HG03025 (cell line): ENCODE measurements at regions not wholly inside any gene's neighbourhood (a gene's known extent, or its start where the extent isn't known, plus 50 kb on each side); places are given as distances from the start of the nearest gene placed in this dataset.
"Not testable (repeated sequence)": the region's sequence is repeated elsewhere in the genome, so short reads cannot be mapped to it uniquely, and the experiment has no call there.

Source experiments
- ATAC-seq: cut with Tn5 transposase; IDR thresholded peaks from one replicate; pipeline ENCODE4 v1.9.1; 2021; ENCODE audit warnings: mild to moderate bottlenecking, moderate library complexity; ENCODE audit not compliant: unreplicated experiment, low FRiP score

DNA sequence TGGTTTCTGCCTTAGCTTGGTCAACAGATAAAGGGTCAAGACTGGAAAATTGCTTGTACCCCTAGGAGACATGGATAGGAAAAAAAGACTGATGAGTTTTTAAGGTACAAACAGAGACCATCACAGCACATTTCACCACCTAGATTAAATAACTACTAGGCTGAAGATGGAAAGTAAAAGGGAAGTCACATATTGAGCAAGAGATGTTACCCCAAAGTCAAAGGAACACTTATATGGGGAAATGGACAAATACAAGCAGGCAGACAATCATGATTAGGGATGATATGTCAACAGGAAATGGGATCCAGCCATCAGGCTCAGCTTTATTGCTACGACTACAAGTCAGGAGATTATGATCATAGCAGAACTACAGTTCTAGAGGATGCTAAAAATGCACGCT is 1643.1 kb upstream of the CELF4 start:
- ATAC-seq = no peak

DNA sequence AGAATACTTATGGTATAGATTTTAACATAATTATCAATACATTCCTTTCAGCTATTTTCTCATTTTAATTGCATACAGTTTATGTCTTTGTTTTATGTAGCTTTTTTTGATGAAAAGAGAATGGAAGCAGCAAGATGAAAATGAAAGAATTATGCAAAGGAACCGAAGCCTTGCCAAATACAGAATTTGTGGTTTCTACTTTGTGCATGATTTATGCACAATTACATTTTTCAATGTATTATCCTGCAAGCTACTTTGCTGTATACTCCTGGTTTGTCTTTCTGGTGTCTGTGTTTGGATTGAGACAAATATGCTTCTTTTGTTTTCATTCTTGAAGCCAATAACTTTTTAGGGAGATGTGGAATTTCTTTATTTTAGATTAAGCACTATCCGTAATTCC is 1642.6 kb upstream of the CELF4 start:
- no peak for ATAC-seq

DNA sequence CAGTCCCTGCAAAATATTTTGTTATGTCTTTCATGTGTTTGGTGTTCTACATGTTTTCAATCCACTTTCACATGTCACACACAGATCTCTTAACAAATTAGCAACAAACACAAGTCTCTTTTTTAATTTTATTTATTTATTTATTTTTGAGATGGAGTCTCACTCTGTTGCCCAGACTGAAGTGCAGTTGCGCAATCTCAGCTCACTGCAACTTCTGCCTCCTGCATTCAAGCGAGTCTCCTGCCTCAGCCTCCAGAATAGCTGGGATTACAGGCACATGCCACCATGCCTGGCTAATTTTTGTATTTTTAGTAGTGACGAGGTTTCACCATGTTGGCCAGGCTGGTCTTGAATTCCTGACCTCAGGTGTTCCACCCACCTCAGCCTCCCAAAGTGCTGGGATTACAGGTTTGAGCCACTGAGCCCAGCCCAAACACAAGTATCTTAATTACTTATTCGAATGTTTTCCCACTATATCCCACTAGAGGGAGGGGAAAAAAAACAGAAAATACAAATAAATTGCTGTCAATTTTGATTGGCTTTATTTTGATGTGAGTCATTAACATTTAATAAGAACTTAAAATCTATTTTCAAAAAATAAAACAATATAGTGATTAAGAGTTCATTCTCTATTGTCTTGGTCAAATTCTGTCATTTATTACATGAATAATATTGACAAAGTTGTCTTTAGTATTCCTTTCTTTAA is 1641.0 kb upstream of the CELF4 start:
- ATAC-seq = not testable (repeated sequence)

DNA sequence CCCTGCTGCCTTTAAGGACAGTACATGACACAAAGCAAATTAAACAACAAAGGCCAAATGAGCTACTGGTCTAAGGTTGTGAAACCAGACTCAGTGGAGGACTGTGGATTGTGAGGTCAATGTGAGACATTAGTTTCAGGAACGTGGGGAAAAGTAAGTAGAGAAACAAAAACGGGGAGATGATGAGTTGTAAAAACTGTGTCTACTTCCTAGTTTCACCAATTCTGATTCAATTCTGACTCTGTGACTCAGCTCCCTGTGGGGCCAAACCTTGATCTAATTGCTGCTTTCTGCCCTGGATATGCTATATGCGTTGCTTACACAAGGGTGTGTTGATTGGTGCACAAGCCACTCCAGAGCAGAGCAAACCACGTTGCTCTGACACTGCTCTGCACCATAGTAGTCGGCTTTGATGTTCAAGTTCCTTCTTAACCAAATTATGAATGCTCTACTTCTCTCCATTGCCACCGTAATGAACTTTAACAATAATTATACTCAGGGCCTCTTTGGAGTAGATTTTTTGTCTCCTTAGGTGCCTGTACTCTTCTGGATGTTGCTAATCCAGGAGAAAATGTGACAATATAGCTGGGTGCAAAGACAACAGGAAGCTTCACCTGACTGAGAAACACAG is 1640.1 kb upstream of the CELF4 start:
- no peak for ATAC-seq

- no peak for ATAC-seq
Measured at GRCh38 chr18:39200153-39200552, 1634.6 kb upstream of the CELF4 start.

GRCh38 chr18:39199231-39199855 is 1633.7 kb upstream of the CELF4 start:
- no peak for ATAC-seq

DNA sequence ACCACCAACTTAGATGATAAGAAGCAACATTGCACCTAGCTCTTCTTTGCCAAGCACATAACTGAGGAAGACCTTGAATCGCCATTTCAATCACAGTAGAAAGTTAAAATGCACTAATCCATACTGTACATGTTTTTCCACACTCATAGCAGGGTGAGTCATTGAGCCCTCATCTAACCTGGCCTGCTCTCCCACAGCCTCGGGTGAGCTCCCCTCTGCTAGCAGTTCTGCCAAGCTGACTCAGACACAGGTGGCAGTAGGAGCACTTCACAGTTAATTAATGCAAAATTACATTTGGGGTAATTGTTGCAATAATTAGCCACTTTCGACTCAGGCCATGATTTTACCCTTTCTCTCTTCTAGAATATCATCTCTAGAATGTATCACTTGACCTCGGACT is 1632.8 kb upstream of the CELF4 start:
- no peak for ATAC-seq

- no peak for ATAC-seq
Measured at GRCh38 chr18:39191931-39192330, 1626.3 kb upstream of the CELF4 start.

DNA sequence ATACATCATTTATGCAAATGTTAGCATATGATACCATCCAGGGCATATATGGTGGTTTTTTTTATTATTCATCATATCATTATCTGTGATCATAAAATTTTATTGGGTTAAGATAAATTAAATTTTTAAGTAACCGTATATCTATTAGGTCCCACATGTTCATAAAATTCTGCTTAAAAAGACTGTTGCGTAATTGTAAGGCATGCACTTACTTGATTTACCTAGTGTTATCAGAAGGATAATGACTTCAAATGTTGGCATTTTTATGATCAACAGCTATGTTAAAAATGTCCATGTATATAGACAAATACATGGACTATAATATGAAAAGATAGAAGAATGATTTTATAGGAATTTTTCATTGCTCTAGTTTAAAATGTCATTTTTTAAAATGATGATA is 1625.5 kb upstream of the CELF4 start:
- ATAC-seq = no peak

- no peak for ATAC-seq
Measured at GRCh38 chr18:39190508-39190907, 1624.9 kb upstream of the CELF4 start.

DNA sequence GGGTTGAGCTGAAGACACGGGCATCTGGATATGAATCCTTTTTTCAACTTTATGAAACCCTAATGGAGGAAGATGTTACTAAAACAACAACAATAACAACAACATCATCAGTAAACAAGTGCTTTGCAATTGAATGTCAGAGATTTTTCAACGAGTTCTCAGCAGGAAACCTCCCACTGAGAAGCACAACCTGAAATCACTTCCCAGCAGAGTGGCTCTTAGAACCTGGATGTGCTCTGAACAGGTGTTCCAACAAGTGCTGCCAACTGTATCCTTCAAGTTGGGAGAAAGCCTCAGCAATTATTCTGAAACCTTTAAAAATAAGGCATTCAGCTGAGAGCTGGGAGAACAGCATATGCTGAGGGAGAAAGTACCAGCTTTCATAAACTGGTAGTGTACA is 1622.7 kb upstream of the CELF4 start:
- ATAC-seq = no peak

DNA sequence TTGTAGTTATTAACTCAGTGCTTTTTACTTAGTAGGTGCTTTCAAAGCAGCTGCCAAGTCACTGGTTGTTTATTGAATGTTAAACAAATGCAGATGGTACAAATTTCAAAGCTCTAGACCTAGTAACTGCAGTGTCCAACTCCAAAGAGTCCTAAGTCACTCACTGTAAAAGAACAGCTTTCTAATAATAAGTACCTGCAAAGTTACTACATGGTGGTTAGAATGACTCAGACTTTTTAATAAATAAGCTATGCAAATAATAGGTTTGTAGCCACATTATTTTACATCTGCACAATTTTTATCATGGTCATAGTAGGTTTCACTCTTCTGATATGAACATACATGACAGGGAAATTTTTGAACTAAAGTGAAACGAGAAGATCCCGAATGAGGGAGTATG is 1620.4 kb upstream of the CELF4 start:
- no peak for ATAC-seq

DNA sequence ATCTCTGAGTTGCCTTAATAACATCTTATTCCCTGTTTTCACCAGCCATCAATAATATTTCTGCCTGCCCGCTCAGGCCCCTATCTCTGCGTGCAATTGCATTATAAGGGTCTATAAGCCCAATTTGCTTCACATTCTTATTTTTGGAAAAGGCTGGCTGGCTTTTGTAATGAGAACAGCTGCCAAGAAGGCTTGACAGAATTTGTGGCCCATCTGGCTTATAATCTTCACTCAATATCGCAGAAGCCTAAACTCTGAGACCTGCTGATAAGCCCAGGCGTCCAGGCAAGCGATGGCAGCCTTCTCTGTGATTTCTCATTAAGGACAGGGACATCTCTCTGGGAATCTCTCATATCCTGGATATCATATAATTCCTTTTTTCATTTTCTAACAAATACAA is 1618.6 kb upstream of the CELF4 start:
- no peak for ATAC-seq

DNA sequence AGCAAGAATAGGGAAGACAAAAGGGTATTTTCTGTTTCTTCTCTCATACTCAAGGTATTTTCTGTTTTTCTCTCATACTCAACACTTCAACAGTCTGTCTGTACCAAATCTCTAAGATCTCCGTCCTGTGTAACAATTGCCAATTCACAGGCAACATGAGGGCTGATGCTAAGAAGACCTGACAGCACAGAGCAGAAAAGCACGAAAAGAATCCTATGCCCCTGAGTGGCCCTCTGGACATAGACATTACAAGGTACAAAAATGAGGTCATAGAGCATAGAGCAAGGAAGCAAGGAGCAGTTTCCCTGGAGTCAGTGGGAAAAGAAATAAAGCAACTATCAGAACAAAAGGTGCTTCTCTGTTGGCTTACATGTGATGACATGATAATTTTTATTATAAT is 1612.6 kb upstream of the CELF4 start:
- no peak for ATAC-seq

- ATAC-seq = no peak
Measured at GRCh38 chr18:39172695-39173421, 1607.3 kb upstream of the CELF4 start.

- ATAC-seq = no peak
Measured at GRCh38 chr18:39168723-39169122, 1603.1 kb upstream of the CELF4 start.

DNA sequence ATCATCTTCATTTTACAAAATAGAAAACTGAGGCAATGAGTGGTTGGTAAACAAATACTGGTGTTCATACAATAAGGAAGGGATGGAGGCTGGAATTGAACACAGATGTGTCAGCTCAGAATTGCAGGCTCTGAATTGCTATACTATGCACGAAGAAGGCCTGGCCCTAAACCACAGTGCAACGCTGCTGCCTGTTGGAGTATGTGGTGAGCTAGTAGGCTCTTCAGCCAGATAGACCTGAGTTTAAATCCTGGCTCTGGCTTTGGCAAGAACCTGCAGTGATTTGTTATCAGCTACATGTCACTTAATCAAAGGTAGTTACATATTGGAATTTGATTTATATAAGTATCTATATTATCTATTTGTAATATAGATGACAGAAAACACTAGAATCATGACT is 1602.4 kb upstream of the CELF4 start:
- ATAC-seq = no peak

DNA sequence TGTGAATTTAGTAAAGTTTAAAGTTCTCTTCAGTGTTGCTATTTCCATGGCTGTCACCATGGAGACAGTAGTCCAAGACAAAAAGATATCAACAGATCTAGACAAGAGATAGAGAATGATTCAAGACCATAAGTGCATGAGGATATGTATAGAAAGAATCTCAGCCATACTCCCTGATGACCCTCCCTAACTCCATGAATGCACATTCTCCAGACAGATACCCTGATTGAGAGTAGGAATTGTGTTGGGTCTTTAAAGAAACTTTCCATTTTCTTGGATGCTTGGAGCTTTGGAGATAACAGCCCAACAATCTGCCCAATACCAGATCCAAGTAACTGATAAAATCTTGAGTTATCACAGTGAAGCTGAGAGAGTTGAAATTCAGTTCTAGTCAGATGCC is 1601.2 kb upstream of the CELF4 start:
- no peak for ATAC-seq

- no peak for ATAC-seq
Measured at GRCh38 chr18:39162013-39162827, 1596.6 kb upstream of the CELF4 start.

GRCh38 chr18:39149211-39149806 is 1583.7 kb upstream of the CELF4 start:
- ATAC-seq = no peak
